GM19467 (cell line): ENCODE measurements at regions not wholly inside any gene's neighbourhood (a gene's known extent, or its start where the extent isn't known, plus 50 kb on each side); places are given as distances from the start of the nearest gene placed in this dataset.
"Not testable (repeated sequence)": the region's sequence is repeated elsewhere in the genome, so short reads cannot be mapped to it uniquely, and the experiment has no call there.

ENCODE experiments used
- ATAC-seq: cut with Tn5 transposase; IDR thresholded peaks from one replicate; pipeline ENCODE4 v1.9.1; 2021; ENCODE audit warnings: mild to moderate bottlenecking, moderate library complexity; ENCODE audit not compliant: unreplicated experiment

DNA sequence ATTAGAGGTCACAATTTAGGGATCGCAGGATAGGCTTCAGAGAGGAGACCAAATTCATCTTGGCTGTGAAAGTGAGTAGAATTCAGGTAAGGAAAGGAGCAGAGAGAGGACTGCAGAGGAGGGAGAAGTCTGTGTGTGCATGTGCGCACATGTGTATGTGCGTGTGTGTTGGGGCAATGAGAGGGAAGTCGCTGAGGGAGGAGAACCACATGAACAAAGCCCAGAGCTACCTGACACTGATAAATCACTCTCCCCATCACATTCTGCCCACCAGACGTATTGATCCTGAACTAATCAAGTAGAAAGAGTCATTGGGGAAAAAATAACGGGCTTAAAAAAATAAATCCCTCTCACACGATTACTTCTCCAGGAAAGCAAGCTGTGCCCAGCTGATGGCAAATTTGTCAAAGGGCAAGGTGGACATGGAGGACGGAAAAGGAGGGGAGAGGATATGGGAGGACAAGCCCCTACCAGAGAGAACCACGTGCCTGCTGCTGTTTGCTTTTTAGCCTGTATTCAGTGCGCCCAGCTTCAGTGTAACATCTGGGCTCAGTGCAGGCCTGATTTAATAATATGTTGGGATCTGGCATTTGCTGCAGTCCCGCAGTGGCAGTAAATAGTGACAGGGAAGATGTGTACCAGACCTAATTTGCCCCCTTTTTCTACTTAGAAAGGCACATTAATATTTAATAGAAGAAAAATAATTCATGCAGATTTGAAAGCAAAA, 307.5 kb downstream of the C1D start:
- no peak for ATAC-seq

- no peak for ATAC-seq
Measured at GRCh38 chr2:67760995-67761394, 301.8 kb downstream of the C1D start.

- no peak for ATAC-seq
Measured at GRCh38 chr2:67771380-67771779, 291.4 kb downstream of the C1D start.

DNA sequence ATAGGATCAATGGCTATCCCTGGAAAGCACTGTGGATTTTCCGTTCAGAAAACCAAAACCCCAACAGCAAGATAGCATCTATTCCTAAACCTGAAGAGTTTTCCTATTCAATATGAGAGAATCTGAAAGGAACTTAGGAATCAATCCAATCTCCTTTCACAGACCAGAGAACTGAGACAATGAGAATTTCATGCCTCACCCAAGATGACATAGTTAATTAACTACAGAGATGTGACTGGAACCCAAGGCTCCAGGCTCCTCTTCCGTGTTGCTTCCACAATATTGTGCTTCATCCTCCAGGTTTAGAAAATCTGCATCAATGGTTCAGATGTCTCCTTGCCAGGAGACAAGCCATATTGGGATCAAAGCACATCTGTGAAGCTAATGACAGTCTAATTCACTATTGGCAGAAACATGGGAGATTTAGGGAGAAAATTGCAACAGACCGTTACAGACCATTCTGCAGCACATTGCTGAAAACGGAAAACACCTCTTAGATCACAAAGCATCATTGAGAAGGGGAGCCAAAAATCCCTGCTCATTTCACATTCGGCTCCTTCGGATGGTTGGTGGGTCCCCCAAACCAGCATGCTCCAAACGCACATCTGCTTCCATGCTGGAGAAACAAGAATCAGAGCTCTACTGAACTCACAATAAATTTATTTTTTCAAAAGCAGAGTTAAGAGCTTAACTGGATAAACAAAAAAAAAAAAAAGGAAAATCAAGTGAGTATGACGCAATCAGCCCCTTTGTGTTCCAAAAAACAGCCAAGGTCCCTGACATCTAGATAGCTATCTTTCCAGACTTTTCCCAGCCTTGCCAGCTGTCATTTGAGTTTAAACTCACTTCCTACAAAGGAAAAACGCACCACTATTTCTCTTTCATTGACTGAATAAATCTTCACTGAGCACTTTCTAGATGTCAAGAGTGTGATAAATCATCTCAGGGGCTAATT, 290.3 kb downstream of the C1D start:
- ATAC-seq = no peak

DNA sequence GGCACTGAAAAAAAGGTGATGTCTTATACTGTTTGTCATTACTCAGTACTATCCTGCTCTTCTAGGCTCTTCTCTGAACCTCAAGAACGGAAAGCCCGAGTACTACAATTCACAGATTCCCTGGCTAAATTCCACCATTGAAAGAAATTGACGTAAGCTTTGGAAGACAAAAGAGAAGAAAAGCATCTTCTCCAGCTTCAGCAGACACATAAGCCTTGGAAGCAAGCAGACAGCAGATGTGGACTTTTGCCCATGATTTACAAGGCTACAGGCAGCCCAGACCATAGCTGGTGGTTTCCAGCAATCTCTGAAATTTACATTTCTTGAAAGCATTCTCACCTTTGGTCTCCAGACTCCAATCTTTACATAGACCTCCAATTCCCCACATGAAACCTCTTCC, 289.0 kb downstream of the C1D start:
- ATAC-seq = no peak

DNA sequence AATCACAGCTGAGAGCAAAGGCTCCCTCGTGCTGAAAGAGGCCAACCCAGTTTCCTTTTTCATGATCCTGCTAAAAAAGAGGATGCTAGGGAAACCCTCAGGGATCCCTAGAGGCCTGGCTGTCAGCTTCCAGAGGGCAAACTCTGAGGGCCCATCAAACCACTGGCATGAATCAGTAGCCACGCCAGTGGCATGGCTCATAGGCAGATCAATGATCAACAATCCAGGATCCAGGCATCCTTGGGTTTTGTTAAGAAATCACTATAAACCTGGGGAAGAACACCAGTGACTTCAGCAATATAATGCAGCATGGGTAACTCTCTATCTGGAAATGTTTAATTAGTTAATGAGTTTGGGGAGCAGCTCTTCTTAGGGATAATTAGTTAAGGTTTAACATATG, 286.5 kb downstream of the C1D start:
- ATAC-seq = no peak

GRCh38 chr2:67777010-67777409, 285.8 kb downstream of the C1D start:
- ATAC-seq = no peak

DNA sequence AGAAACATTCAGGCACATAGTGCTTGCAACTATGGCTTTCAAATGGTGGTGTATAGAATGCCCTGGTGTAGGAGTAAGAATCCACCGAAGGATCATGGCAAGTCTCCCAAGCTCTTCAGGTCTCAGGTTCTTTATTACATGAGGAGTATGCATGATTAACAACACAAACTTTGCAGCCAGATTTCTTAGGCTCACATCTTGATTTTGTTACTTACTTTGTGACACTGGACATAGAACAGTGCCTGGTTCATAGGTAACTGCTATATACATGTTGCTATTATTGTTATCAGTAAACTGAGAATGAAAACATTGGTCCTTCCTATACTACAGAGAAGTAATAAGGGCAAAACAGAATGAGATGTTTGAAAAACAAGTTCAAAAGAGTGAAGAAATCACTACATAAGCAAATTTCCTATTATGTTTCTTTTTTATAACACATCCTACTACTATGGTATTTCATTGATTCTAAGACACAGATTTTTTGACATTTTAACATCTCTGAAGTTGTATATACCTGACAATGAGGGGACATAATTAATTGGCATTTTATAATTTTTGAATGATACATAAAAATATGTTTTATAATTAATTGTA, 284.9 kb downstream of the C1D start:
- ATAC-seq = no peak

DNA sequence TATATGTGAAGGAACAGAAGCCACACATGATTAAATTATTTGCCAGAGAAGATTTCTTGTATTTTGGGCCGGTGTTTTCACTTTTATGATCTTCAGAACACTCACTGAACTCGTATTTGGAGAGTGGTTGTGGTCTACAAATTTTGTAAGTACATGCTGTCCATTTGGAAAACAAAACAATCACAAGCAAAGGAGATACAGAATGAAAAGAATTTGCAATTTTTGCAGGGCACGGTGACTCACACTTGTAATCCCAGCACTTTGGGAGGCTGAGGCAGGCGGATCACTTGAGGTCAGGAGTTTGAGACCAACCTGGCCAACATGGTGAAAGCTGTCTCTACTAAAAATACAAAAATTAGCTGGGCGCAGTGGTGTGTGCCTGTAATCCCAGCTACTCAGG, 282.0 kb downstream of the C1D start:
- ATAC-seq = not testable (repeated sequence)

DNA sequence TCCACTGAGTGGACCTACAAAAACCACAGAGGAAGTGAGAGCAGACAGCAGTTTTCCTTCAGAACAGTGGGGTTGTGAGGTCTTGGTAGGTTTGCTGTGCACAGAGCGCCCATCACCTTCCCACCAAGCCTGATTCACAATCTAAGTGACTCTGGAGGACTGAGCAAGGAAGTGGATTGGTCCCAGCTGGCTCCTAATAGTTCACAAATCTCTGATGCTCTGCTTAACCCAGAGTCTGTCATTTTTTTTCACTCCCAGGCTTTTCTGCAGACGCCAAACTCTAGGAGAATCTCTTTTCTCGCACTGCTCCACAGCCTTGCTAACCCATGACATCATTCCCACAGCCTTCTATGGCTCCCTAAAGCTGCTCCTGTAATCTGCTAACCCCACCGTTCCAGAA, 280.4 kb downstream of the C1D start:
- ATAC-seq = no peak

DNA sequence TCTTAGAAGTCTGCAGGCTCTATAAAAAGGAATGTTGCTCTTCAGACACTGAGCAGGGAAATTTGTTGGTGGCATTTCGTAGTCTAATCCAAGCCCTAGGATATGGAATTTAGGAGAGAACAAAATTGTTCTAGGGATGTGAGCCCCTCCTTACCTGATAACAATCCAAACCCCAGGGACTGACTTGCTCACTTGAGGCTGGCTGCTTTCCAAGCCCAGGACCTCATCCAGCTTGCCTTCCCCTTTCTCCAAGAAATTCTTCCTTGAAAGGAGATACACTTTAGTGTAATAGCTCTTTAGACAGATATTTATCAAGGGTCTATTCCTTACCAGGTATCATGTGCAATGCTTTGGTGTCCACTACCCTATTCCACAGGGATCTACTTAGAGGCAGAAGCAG, 279.8 kb downstream of the C1D start:
- ATAC-seq = no peak

GRCh38 chr2:67790622-67791021, 272.2 kb downstream of the C1D start:
- ATAC-seq = no peak

DNA sequence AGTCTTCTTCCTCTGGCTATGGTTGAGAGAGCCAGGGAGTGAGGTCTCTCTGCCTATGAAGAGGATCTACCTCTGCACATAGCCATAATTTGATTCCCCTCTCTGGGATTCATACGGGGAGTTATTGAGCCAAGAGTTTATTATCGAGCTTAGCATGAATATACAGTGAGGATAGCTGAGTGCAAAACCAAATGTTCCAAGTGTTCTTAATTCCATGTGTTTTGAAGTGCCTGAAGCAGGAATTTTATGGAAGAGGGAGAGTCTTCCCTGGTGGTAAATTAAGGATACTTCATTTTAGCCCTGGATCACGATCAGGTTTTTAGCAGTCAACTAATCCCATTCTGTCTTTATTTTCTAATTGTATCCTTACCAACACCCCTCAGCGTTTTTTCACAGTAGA, 270.6 kb downstream of the C1D start:
- no peak for ATAC-seq

GRCh38 chr2:67792681-67793091, 270.1 kb downstream of the C1D start:
- ATAC-seq = no peak

DNA sequence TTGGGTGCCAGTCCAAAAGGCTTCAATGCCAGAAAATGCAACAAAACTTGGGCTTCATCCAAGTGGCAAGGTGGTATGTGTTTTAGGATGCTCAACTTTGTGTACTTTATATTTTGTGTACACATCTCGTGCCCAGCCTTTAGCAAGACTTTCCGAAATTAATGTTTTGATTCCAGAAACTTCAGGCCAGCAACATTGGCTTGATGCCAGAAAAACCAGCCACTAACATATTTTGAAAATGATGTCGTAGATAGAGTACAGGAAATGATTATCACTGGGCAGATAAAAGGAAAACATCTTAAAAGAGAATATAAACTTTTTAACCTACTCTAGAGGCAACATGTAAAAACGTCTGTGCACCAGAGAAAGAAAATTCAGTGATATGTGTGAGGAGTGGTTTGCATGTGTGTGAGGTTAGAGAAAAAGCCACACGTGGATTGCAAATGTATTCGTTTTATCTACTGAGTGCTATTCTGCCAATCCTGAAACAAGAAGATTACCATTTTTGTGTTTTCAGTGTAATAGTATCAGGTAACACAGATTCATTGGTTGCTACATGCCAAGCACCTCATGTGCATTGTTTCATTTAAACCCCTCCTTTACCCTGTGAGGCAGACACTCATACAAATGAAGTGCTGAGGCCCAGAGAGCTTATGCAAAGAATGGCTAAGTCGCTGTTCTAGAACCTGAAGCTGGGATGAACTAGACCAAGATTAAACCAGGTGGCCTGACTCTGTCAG, 264.8 kb downstream of the C1D start:
- no peak for ATAC-seq

- ATAC-seq = no peak
Measured at GRCh38 chr2:67798541-67799160, 264.2 kb downstream of the C1D start.

GRCh38 chr2:67799886-67800285, 262.9 kb downstream of the C1D start:
- ATAC-seq = no peak

DNA sequence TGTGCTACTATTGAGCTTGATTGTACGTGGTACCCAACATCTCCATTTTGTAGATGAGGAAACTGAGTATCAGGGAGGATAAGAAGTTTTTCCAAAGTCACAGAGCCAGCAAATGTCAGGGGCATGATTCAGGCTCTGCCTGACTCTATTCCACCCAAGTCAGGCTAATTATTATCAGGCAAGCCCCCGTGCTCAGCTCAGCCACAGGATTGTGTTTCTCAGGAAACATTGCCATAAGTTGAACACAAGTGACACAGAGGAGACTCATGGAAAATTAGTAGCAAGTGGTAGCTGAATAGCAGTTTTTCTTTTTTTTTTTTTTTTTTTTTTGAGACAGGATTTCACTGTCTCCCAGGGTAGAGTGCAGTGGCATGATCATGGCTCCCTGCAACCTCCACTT, 260.5 kb downstream of the C1D start:
- no peak for ATAC-seq

- no peak for ATAC-seq
Measured at GRCh38 chr2:67802824-67803223, 260.0 kb downstream of the C1D start.

DNA sequence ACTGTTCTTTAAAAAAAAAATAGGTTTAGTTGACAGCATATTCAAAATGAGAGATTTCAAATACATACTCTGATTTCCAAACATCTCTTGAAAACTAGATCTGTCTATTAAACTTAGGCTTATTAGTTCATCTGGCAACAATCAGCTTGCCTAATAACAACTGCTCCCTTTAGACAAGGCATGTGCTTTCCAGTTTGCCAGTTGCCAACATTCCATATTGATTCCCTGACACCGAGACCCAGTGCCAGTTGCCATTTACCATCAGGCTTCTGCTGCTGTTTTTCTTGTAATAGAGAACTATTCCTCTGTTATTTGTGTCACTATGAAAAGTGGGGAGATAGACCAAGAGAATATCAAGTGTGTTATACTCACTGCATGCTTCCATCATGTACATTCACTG, 256.0 kb downstream of the C1D start:
- ATAC-seq = no peak

DNA sequence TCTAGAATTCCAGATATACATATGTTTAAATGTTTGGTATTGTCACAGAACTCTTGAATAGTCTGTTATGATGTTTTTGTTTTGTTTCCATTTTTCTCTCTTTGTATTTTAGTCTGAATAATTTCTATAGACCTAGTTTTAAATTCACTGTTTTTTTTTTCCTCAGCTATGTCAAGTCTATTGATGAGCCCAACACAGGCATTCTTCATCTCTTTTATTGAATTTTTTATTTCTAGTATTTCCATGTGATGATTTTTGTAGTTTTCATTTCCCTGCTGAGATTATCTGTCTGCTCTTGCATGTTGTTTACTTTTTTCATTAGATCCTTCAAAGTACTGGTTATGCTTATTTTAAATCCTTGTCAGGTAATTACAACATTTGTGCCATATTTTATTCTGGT, 254.7 kb downstream of the C1D start:
- no peak for ATAC-seq
